Neural progenitor cell (in vitro differentiated cells): ENCODE measurements at regions not wholly inside any gene's neighbourhood (a gene's known extent, or its start where the extent isn't known, plus 50 kb on each side); places are given as distances from the start of the nearest gene placed in this dataset.

Experiments used
- DNase-seq: peaks from one replicate; pipeline ENCODE4 v3.0.0-alpha.2; 2016; ENCODE audit warnings: low spot score
- H2AFZ ChIP-seq: fragments of 200-600 bp; sonication (generic); replicated peaks from 2 replicates; pipeline ENCODE4 v1.6.1; 2016; ENCODE audit warnings: antibody characterized with exemption
- H3F3A ChIP-seq: fragments of 200-600 bp; sonication (generic); 2 replicates; pipeline ENCODE4 v1.6.1; 2016; ENCODE audit warnings: antibody characterized with exemption, low read depth
- H3K27ac ChIP-seq: fragments of 200-600 bp; sonication (generic); 2 replicates; pipeline ENCODE4 v1.5.1; 2016; ENCODE audit warnings: mild to moderate bottlenecking
- H3K27me3 ChIP-seq: fragments of 200-600 bp; sonication (generic); 2 replicates; pipeline ENCODE4 v1.6.1; 2016; ENCODE audit warnings: mild to moderate bottlenecking, moderate library complexity
- H3K36me3 ChIP-seq: fragments of 200-600 bp; sonication (generic); 2 replicates; pipeline ENCODE4 v1.5.1; 2016
- H3K4me1 ChIP-seq: fragments of 200-600 bp; sonication (generic); 2 replicates; pipeline ENCODE4 v1.6.1; 2016; ENCODE audit warnings: mixed run types
- H3K4me2 ChIP-seq: fragments of 200-600 bp; sonication (generic); 2 replicates; pipeline ENCODE4 v1.6.1; 2016
- H3K4me3 ChIP-seq: fragments of 200-600 bp; sonication (generic); 2 replicates; pipeline ENCODE4 v1.5.1; 2016
- H3K79me2 ChIP-seq: fragments of 200-600 bp; sonication (generic); 2 replicates; pipeline ENCODE4 v1.6.1; 2016; ENCODE audit warnings: low read depth
- H3K9ac ChIP-seq: fragments of 200-600 bp; sonication (generic); 2 replicates; pipeline ENCODE4 v1.6.1; 2016
- H3K9me3 ChIP-seq: fragments of 200-600 bp; sonication (generic); 2 replicates; pipeline ENCODE4 v1.5.1; 2016; ENCODE audit warnings: low read depth
- H4K20me1 ChIP-seq: fragments of 200-600 bp; sonication (generic); 2 replicates; pipeline ENCODE4 v1.6.1; 2016; ENCODE audit warnings: low read depth
- H3K27ac Mint-ChIP-seq: 3 replicates; pipeline ENCODE4 v1.8.0; 2021; ENCODE audit warnings: mixed read lengths
- H3K27me3 Mint-ChIP-seq: 2 replicates; pipeline ENCODE4 v1.8.0; 2022; ENCODE audit warnings: low read depth, mild to moderate bottlenecking, inconsistent platforms, moderate library complexity, mixed read lengths; ENCODE audit not compliant: insufficient read depth
- H3K36me3 Mint-ChIP-seq: 3 replicates; pipeline ENCODE4 v1.8.0; 2021; ENCODE audit warnings: mixed read lengths
- H3K4me1 Mint-ChIP-seq: 3 replicates; pipeline ENCODE4 v1.8.0; 2021; ENCODE audit warnings: mixed read lengths
- H3K4me3 Mint-ChIP-seq: 3 replicates; pipeline ENCODE4 v1.8.0; 2021; ENCODE audit warnings: mild to moderate bottlenecking, moderate library complexity, mixed read lengths
- H3K9me3 Mint-ChIP-seq: 3 replicates; pipeline ENCODE4 v1.8.0; 2020; ENCODE audit warnings: mixed read lengths
- EZH2 ChIP-seq: fragments of 200-600 bp; sonication (generic); IDR thresholded peaks from 2 replicates; pipeline ENCODE4 v1.6.1; 2017; ENCODE audit warnings: antibody characterized with exemption, mild to moderate bottlenecking, moderate library complexity
- EZH2phosphoT487 ChIP-seq: fragments of 200-600 bp; sonication (generic); IDR thresholded peaks from 2 replicates; pipeline ENCODE4 v1.6.1; 2017; ENCODE audit warnings: antibody characterized with exemption
- TF ChIP-seq, protein P1 (sequence below): fragments of 200-600 bp; sonication (generic); IDR thresholded peaks from 2 replicates; pipeline ENCODE4 v1.5.1; 2017; ENCODE audit warnings: antibody characterized with exemption, mild to moderate bottlenecking

GRCh38 chr2:137834760-137835379, 129.4 kb upstream of the HNMT start:
- H3K4me3 Mint-ChIP-seq: no peak overlapping the region

DNA sequence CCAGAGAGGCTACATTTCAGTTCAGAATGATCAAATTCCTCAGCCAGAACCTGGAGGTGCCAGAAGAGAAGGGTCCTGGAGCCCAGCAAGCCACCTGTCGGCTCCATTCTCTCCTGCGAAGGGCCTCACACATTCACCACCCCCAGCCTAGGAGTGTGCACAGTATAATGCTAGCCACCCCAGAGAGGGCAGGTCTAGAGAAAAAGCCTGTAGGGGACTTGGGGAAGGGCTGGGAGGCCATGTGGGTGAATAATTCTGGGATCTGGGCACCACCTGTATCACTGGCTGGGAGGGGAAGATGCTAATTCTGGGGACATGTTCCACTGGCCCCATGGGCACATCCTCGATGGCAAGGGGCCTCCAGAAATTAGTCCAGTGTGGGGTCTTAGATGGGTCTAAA, 127.6 kb upstream of the HNMT start:
- no peaks in the 10 kb centered on the region for H3F3A ChIP-seq
- H4K20me1 ChIP-seq: no peaks in the 10 kb centered on the region
- no peaks in the 10 kb centered on the region for H3K27me3 ChIP-seq
- Mint-ChIP-seq H3K36me3 (no peaks in the 10 kb centered on the region), H3K9me3 (no peaks in the 10 kb centered on the region), H3K27ac (no peak overlapping the region), H3K4me3 (no peak overlapping the region), H3K4me1 (no peaks in the 10 kb centered on the region), H3K27me3 (no peaks in the 10 kb centered on the region)
- no peaks in the 10 kb centered on the region for H3K9me3 ChIP-seq
- H3K4me2 ChIP-seq: no peak overlapping the region
- no peaks in the 10 kb centered on the region for H3K4me1 ChIP-seq
- no peaks in the 10 kb centered on the region for H3K36me3 ChIP-seq
- H3K79me2 ChIP-seq: no peaks in the 10 kb centered on the region
- no peak overlapping the region for H3K4me3 ChIP-seq
- no peak overlapping the region for H2AFZ ChIP-seq
- no peak overlapping the region for H3K27ac ChIP-seq
- no peak overlapping the region for H3K9ac ChIP-seq
- no peak for TF ChIP-seq EZH2phosphoT487
- TF ChIP-seq, protein P1, sequence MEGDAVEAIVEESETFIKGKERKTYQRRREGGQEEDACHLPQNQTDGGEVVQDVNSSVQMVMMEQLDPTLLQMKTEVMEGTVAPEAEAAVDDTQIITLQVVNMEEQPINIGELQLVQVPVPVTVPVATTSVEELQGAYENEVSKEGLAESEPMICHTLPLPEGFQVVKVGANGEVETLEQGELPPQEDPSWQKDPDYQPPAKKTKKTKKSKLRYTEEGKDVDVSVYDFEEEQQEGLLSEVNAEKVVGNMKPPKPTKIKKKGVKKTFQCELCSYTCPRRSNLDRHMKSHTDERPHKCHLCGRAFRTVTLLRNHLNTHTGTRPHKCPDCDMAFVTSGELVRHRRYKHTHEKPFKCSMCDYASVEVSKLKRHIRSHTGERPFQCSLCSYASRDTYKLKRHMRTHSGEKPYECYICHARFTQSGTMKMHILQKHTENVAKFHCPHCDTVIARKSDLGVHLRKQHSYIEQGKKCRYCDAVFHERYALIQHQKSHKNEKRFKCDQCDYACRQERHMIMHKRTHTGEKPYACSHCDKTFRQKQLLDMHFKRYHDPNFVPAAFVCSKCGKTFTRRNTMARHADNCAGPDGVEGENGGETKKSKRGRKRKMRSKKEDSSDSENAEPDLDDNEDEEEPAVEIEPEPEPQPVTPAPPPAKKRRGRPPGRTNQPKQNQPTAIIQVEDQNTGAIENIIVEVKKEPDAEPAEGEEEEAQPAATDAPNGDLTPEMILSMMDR: no peak
- TF ChIP-seq EZH2: no peak
- DNase-seq: no peak

More at GRCh38 chr2:137834760-137835379, 129.4 kb upstream of the HNMT start:
- Histone ChIP-seq H3K9ac (no peak overlapping the region), H3K4me3 (no peak overlapping the region), H3K36me3 (no peaks in the 10 kb centered on the region), H3K9me3 (no peaks in the 10 kb centered on the region), H2AFZ (no peak overlapping the region), H3K4me2 (no peak overlapping the region), H3K4me1 (no peaks in the 10 kb centered on the region), H3K79me2 (no peaks in the 10 kb centered on the region), H3F3A (no peaks in the 10 kb centered on the region), H3K27ac (no peak overlapping the region), H4K20me1 (no peaks in the 10 kb centered on the region), H3K27me3 (no peaks in the 10 kb centered on the region)
- Mint-ChIP-seq H3K27ac (no peak overlapping the region), H3K4me1 (no peaks in the 10 kb centered on the region), H3K9me3 (no peaks in the 10 kb centered on the region), H3K27me3 (no peaks in the 10 kb centered on the region), H3K36me3 (no peaks in the 10 kb centered on the region)
- DNase-seq: no peak
- TF ChIP-seq EZH2phosphoT487 (no peak), EZH2 (no peak)
- TF ChIP-seq, protein P1: no peak

- Histone ChIP-seq H3K79me2 (no peaks in the 10 kb centered on the region), H3K27ac (no peak overlapping the region), H3K9me3 (no peaks in the 10 kb centered on the region), H3K4me2 (no peak overlapping the region), H3K27me3 (no peaks in the 10 kb centered on the region), H4K20me1 (no peaks in the 10 kb centered on the region), H2AFZ (no peak overlapping the region), H3K4me3 (no peak overlapping the region), H3K9ac (no peak overlapping the region), H3K4me1 (no peaks in the 10 kb centered on the region), H3K36me3 (no peaks in the 10 kb centered on the region), H3F3A (no peaks in the 10 kb centered on the region)
- Mint-ChIP-seq H3K27ac (no peak overlapping the region), H3K4me3 (no peak overlapping the region), H3K9me3 (no peaks in the 10 kb centered on the region), H3K36me3 (no peaks in the 10 kb centered on the region), H3K4me1 (no peaks in the 10 kb centered on the region), H3K27me3 (no peaks in the 10 kb centered on the region)
- no peak for DNase-seq
- TF ChIP-seq EZH2 (no peak), EZH2phosphoT487 (no peak)
- TF ChIP-seq, protein P1: no peak
Observed at GRCh38 chr2:137837830-137838229, 126.4 kb upstream of the HNMT start.
